Keratinocyte (primary cell): ENCODE measurements at regions not wholly inside any gene's neighbourhood (a gene's known extent, or its start where the extent isn't known, plus 50 kb on each side); places are given as distances from the start of the nearest gene placed in this dataset.

Experiments used
- DNase-seq: peaks from one replicate; pipeline ENCODE4 v3.0.0-alpha.2; 2011; ENCODE audit warnings: low read depth, missing footprints, low spot score
- FAIRE-seq: peaks from 2 replicates; lab custom pipeline; 2011; peaks lifted over from hg19 to GRCh38; lab: Jason Lieb, UNC
- H2AFZ ChIP-seq: 2 replicates; pipeline ENCODE4 v1.6.0; 2012; ENCODE audit warnings: low read length, control low read depth, inconsistent platforms; ENCODE audit not compliant: control insufficient read depth
- H3K27ac ChIP-seq: 2 replicates; pipeline ENCODE4 v1.5.1; 2011; ENCODE audit warnings: low read length; ENCODE audit not compliant: control insufficient read depth, insufficient read depth
- H3K27me3 ChIP-seq: 3 replicates; pipeline ENCODE4 v1.6.0; 2011; ENCODE audit warnings: low read length; ENCODE audit not compliant: control insufficient read depth, insufficient read depth; ENCODE audit errors: extremely low read depth
- H3K36me3 ChIP-seq, 2 experiments: 2 replicates in 1 of 2; 3 replicates in 1 of 2; pipeline ENCODE4 v1.5.1; 2011; ENCODE audit warnings: low read length in 2 of 2, mild to moderate bottlenecking in 1 of 2; ENCODE audit not compliant: control insufficient read depth in 2 of 2, insufficient read depth in 2 of 2; ENCODE audit errors: extremely low read depth in 1 of 2
- H3K4me1 ChIP-seq: 3 replicates; pipeline ENCODE4 v1.5.1; 2011; ENCODE audit warnings: low read length; ENCODE audit not compliant: control insufficient read depth, insufficient read depth; ENCODE audit errors: extremely low read depth
- H3K4me2 ChIP-seq: 3 replicates; pipeline ENCODE4 v1.6.0; 2011; ENCODE audit warnings: low read depth, low read length; ENCODE audit not compliant: control insufficient read depth, insufficient read depth; ENCODE audit errors: extremely low read depth
- H3K4me3 ChIP-seq, 3 experiments: fragments of 200-600 bp in 1 of 3; sonication (generic) in 1 of 3; 2 replicates in 2 of 3; 3 replicates in 1 of 3; pipeline ENCODE4 v1.5.1; 2011 to 2016; ENCODE audit warnings: low read length in 3 of 3, mild to moderate bottlenecking in 3 of 3, control low read depth in 2 of 3, inconsistent platforms in 1 of 3, low read depth in 1 of 3, mixed read lengths in 1 of 3, mixed run types in 1 of 3, moderate library complexity in 1 of 3; ENCODE audit not compliant: control insufficient read depth in 2 of 3, insufficient read depth in 2 of 3; ENCODE audit errors: extremely low read depth in 1 of 3
- H3K79me2 ChIP-seq: 2 replicates; pipeline ENCODE4 v1.6.0; 2012; ENCODE audit warnings: low read length; ENCODE audit not compliant: control insufficient read depth, insufficient read depth
- H3K9ac ChIP-seq: 3 replicates; pipeline ENCODE4 v1.6.0; 2011; ENCODE audit warnings: low read length; ENCODE audit not compliant: control insufficient read depth, insufficient read depth; ENCODE audit errors: extremely low read depth
- H3K9me1 ChIP-seq: 3 replicates; pipeline ENCODE4 v1.6.0; 2011; ENCODE audit warnings: low read length; ENCODE audit not compliant: control insufficient read depth, insufficient read depth; ENCODE audit errors: extremely low read depth
- H3K9me3 ChIP-seq: 2 replicates; pipeline ENCODE4 v1.5.1; 2012; ENCODE audit warnings: low read depth, low read length; ENCODE audit not compliant: control insufficient read depth
- H4K20me1 ChIP-seq: 3 replicates; pipeline ENCODE4 v1.6.0; 2011; ENCODE audit warnings: low read length; ENCODE audit not compliant: control insufficient read depth, insufficient read depth; ENCODE audit errors: extremely low read depth
- EZH2 ChIP-seq: IDR thresholded peaks from one replicate; pipeline ENCODE4 v1.6.1; 2012; ENCODE audit warnings: inconsistent platforms, mild to moderate bottlenecking, low read length, moderate library complexity
- dilution Hi-C: fragments of 300-500 bp; cut with MboI; formaldehyde crosslinking; loops from one replicate; pipeline ENCODE4 v1.7.0; 2020; ENCODE audit warnings: low sequenced_read_pairs; ENCODE audit not compliant: extremely low pct_ligation_motif_present
- TF ChIP-seq, protein P1 (sequence below), 3 experiments: IDR thresholded peaks in 1 of 3; conservative IDR thresholded peaks in 1 of 3; optimal IDR thresholded peaks in 1 of 3; 2 replicates in 2 of 3; 3 replicates in 1 of 3; pipeline versions ENCODE3 to v1.5.1; 2011; ENCODE audit warnings: low read length in 3 of 3, mild to moderate bottlenecking in 3 of 3, moderate library complexity in 2 of 3, control low read depth in 1 of 3, inconsistent platforms in 1 of 3; ENCODE audit not compliant: insufficient read depth in 2 of 3; ENCODE audit errors: extremely low read depth in 1 of 3

DNA sequence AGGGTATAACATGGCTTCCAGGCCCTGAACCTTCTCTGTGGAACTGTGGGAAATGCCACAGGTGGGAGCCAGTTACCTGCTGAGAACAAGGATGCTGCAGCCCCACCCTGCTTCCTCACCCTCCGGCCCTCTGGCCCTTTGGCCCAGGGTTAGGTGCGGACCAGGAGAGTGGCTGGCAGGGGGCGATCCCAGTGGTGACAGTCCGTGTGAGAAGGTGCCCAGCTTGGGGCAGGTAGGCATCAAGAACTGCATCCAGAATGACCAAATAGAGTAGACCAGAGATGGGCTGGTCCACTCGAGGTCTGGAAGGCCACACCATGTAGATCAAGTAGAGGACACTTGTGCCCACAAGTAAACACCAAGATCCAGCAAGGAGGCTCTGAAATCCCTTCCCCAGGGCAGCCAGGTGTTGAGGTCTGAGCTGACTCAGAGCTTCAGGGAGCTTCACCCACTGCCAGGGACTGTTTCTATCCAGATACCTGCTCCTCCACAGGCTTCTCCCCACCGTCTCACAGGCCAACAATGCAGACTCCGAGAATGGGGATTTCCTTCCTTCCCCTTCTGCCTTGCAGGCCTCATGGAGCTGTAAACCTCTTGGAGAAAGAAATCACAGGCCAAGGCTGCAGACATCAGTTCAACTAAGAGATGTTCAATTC lies 61.4 kb upstream of the ZSWIM6 start:
- no peaks in the 10 kb centered on the region for H3K9me3 ChIP-seq
- H3K4me2 ChIP-seq = no peak overlapping the region
- DNase-seq (no peak), FAIRE-seq (no peak)
- no peaks in the 10 kb centered on the region for H3K9me1 ChIP-seq
- H4K20me1 ChIP-seq = no peaks in the 10 kb centered on the region
- no peak overlapping the region for H2AFZ ChIP-seq
- H3K9ac ChIP-seq = no peak overlapping the region
- no peak overlapping the region for H3K27ac ChIP-seq
- TF ChIP-seq EZH2 = no peak
- TF ChIP-seq, protein P1, sequence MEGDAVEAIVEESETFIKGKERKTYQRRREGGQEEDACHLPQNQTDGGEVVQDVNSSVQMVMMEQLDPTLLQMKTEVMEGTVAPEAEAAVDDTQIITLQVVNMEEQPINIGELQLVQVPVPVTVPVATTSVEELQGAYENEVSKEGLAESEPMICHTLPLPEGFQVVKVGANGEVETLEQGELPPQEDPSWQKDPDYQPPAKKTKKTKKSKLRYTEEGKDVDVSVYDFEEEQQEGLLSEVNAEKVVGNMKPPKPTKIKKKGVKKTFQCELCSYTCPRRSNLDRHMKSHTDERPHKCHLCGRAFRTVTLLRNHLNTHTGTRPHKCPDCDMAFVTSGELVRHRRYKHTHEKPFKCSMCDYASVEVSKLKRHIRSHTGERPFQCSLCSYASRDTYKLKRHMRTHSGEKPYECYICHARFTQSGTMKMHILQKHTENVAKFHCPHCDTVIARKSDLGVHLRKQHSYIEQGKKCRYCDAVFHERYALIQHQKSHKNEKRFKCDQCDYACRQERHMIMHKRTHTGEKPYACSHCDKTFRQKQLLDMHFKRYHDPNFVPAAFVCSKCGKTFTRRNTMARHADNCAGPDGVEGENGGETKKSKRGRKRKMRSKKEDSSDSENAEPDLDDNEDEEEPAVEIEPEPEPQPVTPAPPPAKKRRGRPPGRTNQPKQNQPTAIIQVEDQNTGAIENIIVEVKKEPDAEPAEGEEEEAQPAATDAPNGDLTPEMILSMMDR (optimal IDR thresholded peaks at IDR 0.05 in 1 of 3, IDR thresholded peaks at IDR 0.05 in 1 of 3, conservative IDR thresholded peaks at IDR 0.05 in 1 of 3; ENCODE audit: extremely low read depth in 1 of 3, insufficient read depth in 2 of 3, low read length in 3 of 3) = no peak
- no peaks in the 10 kb centered on the region for H3K79me2 ChIP-seq
- no peak overlapping the region for H3K4me3 ChIP-seq
- no peaks in the 10 kb centered on the region for H3K27me3 ChIP-seq
- H3K36me3 ChIP-seq = no peaks in the 10 kb centered on the region
- dilution Hi-C loops = no loop called here
- peaks cover 10% of the 10 kb centered on the region for H3K4me1 ChIP-seq

DNA sequence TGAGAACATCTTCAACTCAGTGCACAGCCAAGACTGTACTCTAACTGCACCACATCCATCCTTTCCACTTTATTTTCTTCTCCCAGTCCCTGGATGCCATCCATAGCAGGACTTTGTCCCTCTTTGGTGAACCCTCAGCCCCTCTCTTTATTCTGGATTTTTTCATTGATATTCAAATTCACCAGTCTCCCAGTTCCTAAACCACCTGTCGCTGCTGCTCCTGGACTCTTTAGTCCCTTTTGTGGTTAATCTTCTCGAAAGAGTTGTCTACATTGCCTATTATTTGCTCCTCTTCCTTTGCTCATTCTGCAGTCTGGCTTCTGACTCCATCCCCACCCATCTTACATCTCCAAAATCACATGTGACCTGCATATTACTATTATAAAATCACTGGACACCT lies 59.4 kb upstream of the ZSWIM6 start:
- Histone ChIP-seq H3K4me2 (no peak overlapping the region), H3K27ac (no peak overlapping the region), H3K36me3 (no peaks in the 10 kb centered on the region), H3K4me3 (no peak overlapping the region), H3K9me1 (no peaks in the 10 kb centered on the region), H3K4me1 (peaks cover 27% of the 10 kb centered on the region), H3K9ac (no peak overlapping the region), H3K9me3 (no peaks in the 10 kb centered on the region), H3K27me3 (no peaks in the 10 kb centered on the region), H4K20me1 (no peaks in the 10 kb centered on the region), H2AFZ (no peak overlapping the region), H3K79me2 (no peaks in the 10 kb centered on the region)
- dilution Hi-C loops = no loop called here
- DNase-seq (no peak), FAIRE-seq (no peak)
- TF ChIP-seq EZH2 = no peak
- TF ChIP-seq, protein P1 (optimal IDR thresholded peaks at IDR 0.05 in 1 of 3, IDR thresholded peaks at IDR 0.05 in 1 of 3, conservative IDR thresholded peaks at IDR 0.05 in 1 of 3; ENCODE audit: extremely low read depth in 1 of 3, insufficient read depth in 2 of 3, low read length in 3 of 3) = no peak
